ENCODE measurements at regions not wholly inside any gene's neighbourhood (a gene's known extent, or its start where the extent isn't known, plus 50 kb on each side); places are given as distances from the start of the nearest gene placed in this dataset.

GRCh38 chr1:191929383-191929782, 228.9 kb upstream of the RGS18 start:
- TF ChIP-seq EZH2phosphoT487 (IDR thresholded peaks at IDR 0.05; ENCODE audit: borderline replicate concordance, low read depth, low read length) (no peak), CTCF (conservative IDR thresholded peaks at IDR 0.05; ENCODE audit: low read length) (no peak)
- Histone ChIP-seq H2AFZ (ENCODE audit: low read length) (no peak overlapping the region), H3K4me1 (ENCODE audit: insufficient read depth, low read length, poor library complexity, severe bottlenecking) (no peaks in the 10 kb centered on the region), H3K9me2 (ENCODE audit: insufficient read depth, low read length) (no peaks in the 10 kb centered on the region), H3K79me2 (ENCODE audit: insufficient read depth, low read depth, low read length) (no peaks in the 10 kb centered on the region), H3K4me3 (ENCODE audit: low read depth, low read length, poor library complexity, severe bottlenecking) (no peak overlapping the region), H3K4me2 (ENCODE audit: low read length) (no peak overlapping the region), H3K27ac (ENCODE audit: low read depth, low read length, poor library complexity, severe bottlenecking) (no peak overlapping the region), H4K20me1 (ENCODE audit: insufficient read depth, low read length) (no peaks in the 10 kb centered on the region), H3K9me3 (ENCODE audit: low read length) (no peaks in the 10 kb centered on the region), H3K36me3 (ENCODE audit: insufficient read depth, low read length) (no peaks in the 10 kb centered on the region)
- POLR2A ChIA-PET = no interaction called here
- CTCF ChIA-PET (ENCODE audit: unreplicated experiment) = no interaction called here
- DNase-seq (ENCODE audit: low spot score) = no peak
- BruUV-seq (replicated peaks) = no TSS peak
- intact Hi-C loops (cut with micrococcal nuclease; ENCODE audit: unreplicated experiment) = no loop called here

- H3K9me3 ChIP-seq (ENCODE audit: low read length) = no peaks in the 10 kb centered on the region
- H3K79me2 ChIP-seq (ENCODE audit: insufficient read depth, low read depth, low read length) = no peaks in the 10 kb centered on the region
- intact Hi-C loops (cut with micrococcal nuclease; ENCODE audit: unreplicated experiment) = no loop called here
- no TSS peak for BruUV-seq (replicated peaks)
- H3K36me3 ChIP-seq (ENCODE audit: insufficient read depth, low read length) = no peaks in the 10 kb centered on the region
- no peaks in the 10 kb centered on the region for H4K20me1 ChIP-seq (ENCODE audit: insufficient read depth, low read length)
- no peak overlapping the region for H3K4me2 ChIP-seq (ENCODE audit: low read length)
- no peak overlapping the region for H3K4me3 ChIP-seq (ENCODE audit: low read depth, low read length, poor library complexity, severe bottlenecking)
- no peak for DNase-seq (ENCODE audit: low spot score)
- no peak overlapping the region for H3K27ac ChIP-seq (ENCODE audit: low read depth, low read length, poor library complexity, severe bottlenecking)
- no peaks in the 10 kb centered on the region for H3K9me2 ChIP-seq (ENCODE audit: insufficient read depth, low read length)
- CTCF ChIA-PET (ENCODE audit: unreplicated experiment) = no interaction called here
- H2AFZ ChIP-seq (ENCODE audit: low read length) = no peak overlapping the region
- no peaks in the 10 kb centered on the region for H3K4me1 ChIP-seq (ENCODE audit: insufficient read depth, low read length, poor library complexity, severe bottlenecking)
- no peak for TF ChIP-seq EZH2phosphoT487 (IDR thresholded peaks at IDR 0.05; ENCODE audit: borderline replicate concordance, low read depth, low read length)
- TF ChIP-seq CTCF (conservative IDR thresholded peaks at IDR 0.05; ENCODE audit: low read length) = no peak
- POLR2A ChIA-PET = no interaction called here
Measured at GRCh38 chr1:191943684-191944083, 214.6 kb upstream of the RGS18 start.

GRCh38 chr1:191953526-191953925, 204.7 kb upstream of the RGS18 start:
- Histone ChIP-seq H3K9me3 (ENCODE audit: low read length) (no peaks in the 10 kb centered on the region), H3K4me1 (ENCODE audit: insufficient read depth, low read length, poor library complexity, severe bottlenecking) (no peaks in the 10 kb centered on the region), H3K27ac (ENCODE audit: low read depth, low read length, poor library complexity, severe bottlenecking) (no peak overlapping the region), H4K20me1 (ENCODE audit: insufficient read depth, low read length) (no peaks in the 10 kb centered on the region), H3K79me2 (ENCODE audit: insufficient read depth, low read depth, low read length) (no peaks in the 10 kb centered on the region), H3K9me2 (ENCODE audit: insufficient read depth, low read length) (no peaks in the 10 kb centered on the region), H3K36me3 (ENCODE audit: insufficient read depth, low read length) (no peaks in the 10 kb centered on the region), H3K4me3 (ENCODE audit: low read depth, low read length, poor library complexity, severe bottlenecking) (no peak overlapping the region), H3K4me2 (ENCODE audit: low read length) (no peak overlapping the region), H2AFZ (ENCODE audit: low read length) (no peak overlapping the region)
- DNase-seq (ENCODE audit: low spot score) = no peak
- no peak for TF ChIP-seq CTCF (conservative IDR thresholded peaks at IDR 0.05; ENCODE audit: low read length)
- no peak for TF ChIP-seq EZH2phosphoT487 (IDR thresholded peaks at IDR 0.05; ENCODE audit: borderline replicate concordance, low read depth, low read length)
- BruUV-seq (replicated peaks) = no TSS peak
- POLR2A ChIA-PET = interaction anchor here (0.7 kb wide), 1 partner anchor 1096 kb away, joined by 3 read pairs; no protein-coding TSS in a partner anchor
- CTCF ChIA-PET (ENCODE audit: unreplicated experiment) = no interaction called here
- intact Hi-C loops (cut with micrococcal nuclease; ENCODE audit: unreplicated experiment) = no loop called here

All from OCI-LY7 (cell line).